Astrocyte of the spinal cord (primary cell): ENCODE measurements at regions not wholly inside any gene's neighbourhood (a gene's known extent, or its start where the extent isn't known, plus 50 kb on each side); places are given as distances from the start of the nearest gene placed in this dataset.

Experiments used
- DNase-seq: peaks from one replicate; pipeline ENCODE4 v3.0.0; 2011; ENCODE audit warnings: low read depth, low spot score
- H3K4me3 ChIP-seq: 2 replicates; pipeline ENCODE4 v1.5.1; 2011; ENCODE audit warnings: low read depth, mild to moderate bottlenecking, low read length, moderate library complexity
- CTCF ChIP-seq: IDR thresholded peaks from 2 replicates; pipeline ENCODE4 v1.5.1; 2012; ENCODE audit warnings: low read depth, mild to moderate bottlenecking, low read length, inconsistent platforms
- in situ Hi-C: cut with HindIII; loops from 2 replicates; pipeline ENCODE4 v1.10.0; 2017; ENCODE audit warnings: low sequenced_read_pairs

GRCh38 chr4:169807934-169808509, 50.3 kb upstream of the HPF1 start:
- in situ Hi-C loops = no loop called here
- H3K4me3 ChIP-seq = no peak overlapping the region
- no peak for DNase-seq
- no peak for TF ChIP-seq CTCF
